NCI-H1092 treated with DMSO at 0.1 percent for 48 hours (cell line): ENCODE measurements at regions not wholly inside any gene's neighbourhood (a gene's known extent, or its start where the extent isn't known, plus 50 kb on each side); places are given as distances from the start of the nearest gene placed in this dataset.
"Not testable (repeated sequence)": the region's sequence is repeated elsewhere in the genome, so short reads cannot be mapped to it uniquely, and the experiment has no call there.

Experiments
- DNase-seq: peaks from one replicate; lab custom pipeline; 2025; lab: John Stamatoyannopoulos, UW

DNA sequence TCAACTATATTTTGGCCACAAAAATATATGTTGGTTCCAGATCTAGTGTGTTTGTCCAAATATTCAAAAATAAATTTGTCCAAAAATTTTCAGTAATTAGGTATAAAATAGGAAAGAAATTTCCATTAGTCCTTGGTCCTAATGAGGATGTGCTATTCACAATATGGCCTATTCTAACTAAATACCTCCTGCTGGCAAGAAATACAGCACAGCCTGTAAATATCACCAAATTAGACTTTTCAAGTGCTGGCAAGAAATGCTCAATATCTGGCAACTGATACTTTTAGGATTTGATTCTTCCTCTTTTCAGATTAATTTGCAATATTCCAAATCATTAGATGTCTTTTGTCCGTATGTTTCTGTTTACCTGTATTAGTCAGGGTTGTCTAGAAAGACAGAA, 1446.2 kb downstream of the LRFN5 start:
- no peak for DNase-seq

DNA sequence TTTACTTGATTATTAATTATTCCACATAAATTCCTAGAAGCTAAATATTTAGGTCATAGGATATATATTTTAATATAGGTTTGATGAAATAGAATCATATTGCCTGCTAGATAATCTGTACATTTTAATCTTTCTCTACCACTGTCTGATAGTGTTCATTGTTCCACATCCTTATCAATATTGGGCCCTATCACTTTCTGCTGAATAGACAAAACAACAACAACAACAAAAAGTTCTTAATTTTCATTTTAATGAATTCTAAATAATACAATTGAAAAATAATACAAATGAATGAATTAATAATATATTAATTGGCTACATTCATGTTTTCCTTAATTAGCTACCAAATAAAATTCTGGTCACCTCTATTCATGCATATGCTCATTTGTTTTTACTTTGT, 1437.2 kb downstream of the LRFN5 start:
- DNase-seq, result no peak

DNA sequence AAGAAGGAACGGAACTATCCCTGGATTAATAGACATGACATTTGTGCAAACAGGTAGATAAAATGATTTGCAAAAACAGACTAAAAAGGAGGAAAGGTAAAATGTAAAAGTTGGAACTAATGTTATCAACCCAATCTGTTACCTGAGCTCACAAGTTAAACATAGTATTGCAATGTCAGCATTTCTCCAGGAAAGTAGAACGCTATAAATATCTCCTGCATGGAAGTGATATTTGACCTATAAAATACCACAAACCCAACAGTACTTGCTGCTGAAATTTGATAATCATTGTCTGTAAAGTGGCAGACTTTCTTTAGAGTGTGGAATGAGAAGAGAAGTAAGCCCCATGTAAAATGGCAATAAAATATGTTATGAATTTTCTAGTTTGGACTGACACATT, 1435.7 kb downstream of the LRFN5 start:
- no peak for DNase-seq

DNA sequence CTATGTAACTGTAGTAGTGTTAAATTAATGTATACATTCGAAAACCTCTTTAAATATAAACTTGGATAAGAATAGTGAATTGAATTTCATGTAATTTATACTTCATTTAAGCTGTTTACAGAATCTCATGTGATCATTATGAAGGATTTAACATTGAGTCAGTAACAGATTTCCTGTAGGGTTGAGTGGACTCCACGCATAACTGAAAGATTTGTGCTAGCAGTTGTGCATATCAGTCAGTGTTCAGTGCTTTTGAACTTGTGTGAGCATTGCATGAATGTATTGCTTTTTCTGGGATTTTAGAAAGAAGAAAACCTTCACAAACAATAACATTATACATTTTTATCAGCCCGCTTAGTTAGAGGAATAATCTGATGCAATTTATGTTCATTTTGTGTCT, 1435.3 kb downstream of the LRFN5 start:
- DNase-seq, result no peak

DNA sequence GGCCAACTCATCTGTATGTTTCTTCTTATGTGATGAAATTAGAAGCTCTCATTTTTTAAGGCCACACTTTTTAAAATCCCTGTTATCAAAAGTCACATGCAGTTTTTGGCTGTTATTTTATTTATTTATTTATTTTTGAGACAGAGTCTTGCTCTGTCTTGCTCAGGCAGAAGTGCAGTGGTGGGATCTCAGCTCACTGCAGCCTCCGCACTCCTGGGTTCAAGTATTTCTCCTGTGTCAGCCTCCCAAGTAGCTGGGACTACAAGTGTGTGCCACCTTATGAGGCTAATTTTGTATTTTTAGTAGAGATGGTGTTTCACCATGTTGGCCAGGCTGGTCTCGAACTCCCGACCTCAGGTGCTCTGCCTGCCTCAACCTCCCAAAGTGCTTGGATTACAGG, 1434.5 kb downstream of the LRFN5 start:
- no peak for DNase-seq

DNA sequence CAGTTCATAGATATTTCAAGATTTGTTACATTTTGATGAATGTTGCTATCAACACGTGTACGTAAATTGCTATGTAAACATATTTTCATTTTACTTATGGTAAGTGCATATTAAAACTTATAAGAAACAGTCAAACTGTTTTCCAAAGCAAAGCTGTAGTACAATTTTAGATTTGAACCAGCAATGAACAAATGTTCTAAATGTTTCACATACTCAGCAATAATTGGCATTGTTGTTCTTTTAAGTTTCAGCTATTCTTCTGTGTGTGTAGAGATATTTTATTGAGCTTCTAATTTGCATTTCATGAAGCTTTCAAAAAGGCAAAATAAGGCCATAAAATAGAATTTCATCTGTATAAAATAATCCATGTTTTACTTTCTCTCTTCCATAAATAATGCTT, 1433.2 kb downstream of the LRFN5 start:
- DNase-seq, result no peak

DNA sequence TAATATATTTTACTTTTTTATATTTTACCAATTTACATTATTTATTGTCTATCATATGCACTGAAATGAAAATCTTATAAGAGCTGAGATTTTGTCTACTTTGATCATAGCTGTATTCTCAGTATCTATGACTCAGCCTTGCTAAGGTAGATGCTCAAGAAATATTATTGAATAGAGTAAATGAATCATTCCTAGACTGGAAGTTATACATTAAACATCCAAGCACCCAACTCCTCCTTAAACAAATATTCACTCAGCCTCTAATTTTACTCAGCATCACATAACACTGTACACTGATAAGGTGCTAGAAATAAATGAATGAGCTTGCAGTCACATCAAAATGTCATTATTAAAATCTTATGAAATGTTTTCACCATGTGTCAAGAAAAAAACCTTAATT, 1424.9 kb downstream of the LRFN5 start:
- DNase-seq, result no peak

DNA sequence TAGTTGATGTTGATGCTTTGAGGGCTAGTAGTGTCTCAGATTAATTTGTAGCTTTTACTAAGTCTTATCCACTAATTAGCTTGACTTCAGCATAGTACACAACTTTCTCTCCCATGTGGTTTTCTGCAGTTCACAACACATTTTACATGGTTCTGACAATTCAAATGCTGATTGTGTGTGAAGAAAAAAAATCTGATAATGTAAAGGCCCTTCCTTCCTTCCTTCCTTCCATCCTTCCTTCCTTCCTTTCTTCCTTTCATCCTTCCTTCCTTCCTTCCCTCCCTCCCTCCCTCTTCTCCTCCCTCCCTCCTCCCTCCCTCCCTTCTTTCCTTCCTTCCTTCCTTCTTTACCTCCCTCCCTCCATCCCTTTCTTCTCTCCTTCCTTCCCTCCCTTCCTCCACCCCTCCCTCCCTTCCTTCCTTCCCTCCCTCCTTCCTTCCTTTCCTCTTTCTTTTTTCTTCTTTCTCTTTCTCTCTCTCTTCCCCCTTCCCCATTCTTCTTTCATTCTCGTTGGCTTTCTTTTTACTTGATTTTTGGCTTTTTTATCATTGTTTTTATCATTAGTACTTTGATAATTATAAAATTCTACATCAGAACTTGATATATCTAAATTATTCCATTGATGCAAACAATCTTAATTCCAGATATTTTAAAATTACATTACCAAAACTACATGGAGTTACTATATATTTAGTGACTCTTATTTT, 1415.6 kb downstream of the LRFN5 start:
- DNase-seq, result no peak

DNA sequence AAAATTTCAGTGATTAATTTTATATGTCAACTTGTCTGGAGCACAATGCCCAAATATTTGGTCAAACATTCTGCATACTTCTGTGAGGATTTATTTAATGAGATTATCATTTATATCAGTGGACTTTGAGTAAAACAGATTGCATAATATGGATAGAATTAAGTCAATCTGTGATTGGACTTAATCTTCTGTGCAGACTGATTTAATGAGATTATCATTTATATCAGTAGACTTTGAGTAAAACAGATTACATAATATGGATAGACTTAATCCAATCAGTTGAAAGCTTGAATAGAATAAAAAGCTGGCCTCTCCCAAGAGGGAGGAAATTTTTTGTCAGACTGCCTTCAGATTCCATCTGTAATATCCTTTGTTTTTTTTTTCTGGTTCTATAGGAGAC, 1413.2 kb downstream of the LRFN5 start:
- DNase-seq, result no peak

DNA sequence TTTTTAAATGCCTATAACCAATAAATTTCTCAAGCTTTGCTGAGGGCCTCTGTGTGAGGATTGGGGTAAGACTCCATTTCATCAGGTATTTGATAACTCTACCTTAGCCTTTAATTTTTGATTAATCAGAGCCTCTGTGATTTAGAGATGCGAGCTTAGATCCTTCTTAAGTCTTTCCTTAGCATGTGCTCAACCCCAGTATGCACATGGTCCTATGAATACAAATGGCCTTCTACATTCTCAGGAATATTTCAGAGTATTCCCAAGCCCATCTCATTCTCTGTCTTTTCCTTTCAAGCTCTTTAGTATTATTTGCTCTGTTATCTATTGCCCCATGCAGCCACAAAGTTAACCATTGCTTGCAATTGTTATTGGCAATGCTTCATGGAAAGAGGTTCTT, 1407.7 kb downstream of the LRFN5 start:
- DNase-seq, result no peak

DNA sequence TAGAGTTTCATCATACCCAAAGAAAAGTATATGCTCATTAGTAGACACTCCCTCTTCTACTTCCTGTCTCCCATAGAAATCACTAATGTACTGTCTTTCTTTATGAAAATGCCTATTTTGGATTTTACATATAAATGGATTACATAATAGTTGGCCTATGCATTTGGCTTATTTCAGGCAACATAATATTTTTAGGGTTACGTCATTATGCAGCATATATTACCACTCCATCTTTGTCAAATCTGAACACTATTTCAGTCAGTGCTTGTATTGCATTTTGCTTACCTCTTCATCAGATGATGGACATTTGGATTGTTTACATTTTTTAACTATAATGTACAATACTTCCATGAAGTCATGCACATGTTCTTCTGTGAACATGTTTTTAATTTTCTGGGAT, 1406.1 kb downstream of the LRFN5 start:
- DNase-seq, result no peak

DNA sequence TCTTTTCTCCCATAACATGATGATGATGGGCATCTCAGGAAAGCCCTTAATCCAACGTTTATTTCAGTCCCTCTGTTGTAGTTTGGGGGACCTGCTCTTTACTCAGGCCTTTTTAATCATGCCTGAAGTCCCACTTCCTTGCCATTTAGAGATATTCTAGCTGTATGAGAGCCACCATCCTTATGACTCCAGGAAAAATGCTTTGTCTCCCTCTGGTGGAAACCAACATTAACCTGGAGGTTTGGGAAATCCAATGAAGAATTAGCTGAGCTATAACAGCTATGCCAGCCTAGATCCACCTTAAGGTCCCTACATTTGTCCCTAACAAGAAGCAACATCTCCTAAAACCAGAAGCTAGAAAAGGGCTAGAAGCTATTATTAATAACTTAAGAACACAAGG, 1399.1 kb downstream of the LRFN5 start:
- DNase-seq, result no peak

DNA sequence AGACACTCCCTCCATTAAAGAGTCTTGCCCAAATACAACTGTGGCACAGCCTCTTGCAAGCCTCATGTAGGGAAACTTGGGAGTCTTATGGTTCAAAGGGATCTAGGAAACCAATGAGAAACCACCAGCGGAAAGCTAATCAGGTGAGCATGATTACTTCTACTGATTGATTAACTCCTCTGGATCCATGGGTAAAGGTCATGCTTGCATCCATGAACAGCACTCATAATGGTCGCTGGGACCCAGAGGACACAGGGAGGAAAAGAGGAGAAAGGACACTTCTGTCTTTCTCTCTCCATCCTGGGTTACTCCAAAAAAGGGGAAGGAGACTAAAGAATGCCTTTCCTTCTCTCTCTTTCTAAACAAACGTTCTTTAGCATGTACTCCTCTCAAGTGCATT, 1397.2 kb downstream of the LRFN5 start:
- no peak for DNase-seq

DNA sequence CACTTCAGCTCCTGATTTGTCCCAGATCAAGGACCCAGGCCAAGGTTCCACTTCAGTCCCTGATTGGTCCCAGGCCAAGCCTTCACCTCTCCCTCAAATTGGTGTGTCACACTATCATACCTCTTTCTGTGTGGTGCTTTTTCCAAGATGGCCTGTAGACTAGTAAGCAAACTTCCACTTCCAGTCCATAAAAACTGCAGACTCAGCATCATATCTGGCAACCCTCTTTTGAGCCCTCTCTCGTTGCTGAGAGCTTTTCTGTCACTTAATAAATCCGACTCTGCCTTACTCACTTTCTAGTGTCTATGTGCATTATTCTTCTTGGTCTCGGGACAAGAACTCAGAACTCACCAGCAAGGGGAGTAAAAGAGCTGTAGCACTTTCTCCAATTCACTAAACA, 1395.1 kb downstream of the LRFN5 start:
- no peak for DNase-seq

DNA sequence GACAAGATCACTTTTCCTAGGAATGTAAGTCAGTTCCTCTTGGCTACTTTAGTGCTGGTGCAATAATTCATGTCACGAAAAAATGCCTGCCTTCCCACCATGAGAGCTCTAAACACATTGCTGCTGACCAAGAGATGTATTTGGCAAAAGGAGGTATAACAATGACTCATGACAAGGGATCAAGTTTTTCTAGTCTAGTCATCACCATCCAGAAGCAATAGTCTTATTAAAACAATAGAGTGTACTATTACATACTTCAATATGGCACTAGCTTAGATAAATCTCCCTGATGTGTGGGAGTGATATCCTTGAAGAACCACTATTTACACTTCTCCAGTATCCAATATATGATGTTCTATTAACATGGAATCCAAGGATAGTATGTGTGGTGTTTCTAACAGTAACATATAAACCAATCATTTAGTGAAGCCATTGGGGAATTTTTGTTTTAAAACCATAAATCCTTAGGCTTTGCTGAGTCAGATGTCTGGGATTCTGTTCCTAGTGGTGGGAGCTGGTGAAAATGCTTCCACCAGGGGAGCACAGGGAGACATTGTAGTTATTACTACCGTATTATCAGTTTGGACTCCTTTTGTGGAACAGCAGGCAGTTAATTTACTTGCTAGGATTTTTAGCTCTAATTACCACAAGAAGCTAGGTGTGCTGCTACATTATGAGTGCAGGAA, 1387.5 kb downstream of the LRFN5 start:
- DNase-seq, result no peak

DNA sequence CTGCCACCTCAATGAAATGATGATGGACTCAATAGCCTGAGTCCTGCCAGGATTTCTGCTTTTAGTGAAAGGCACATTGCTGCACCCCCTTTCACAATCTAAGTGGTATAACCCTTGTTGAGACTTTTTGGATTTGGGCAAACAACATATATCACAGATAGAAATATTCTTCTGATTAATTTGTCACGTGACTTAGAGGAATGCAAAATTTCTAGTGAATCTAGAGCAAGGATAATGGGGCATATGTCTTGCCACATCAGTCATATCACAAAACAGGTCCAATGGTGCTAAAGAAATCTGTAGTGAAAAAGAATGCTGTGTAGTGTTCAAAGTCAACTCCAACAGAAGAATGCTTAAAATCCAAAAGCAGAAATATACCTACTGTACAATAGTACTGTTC, 1386.3 kb downstream of the LRFN5 start:
- DNase-seq, result no peak

DNA sequence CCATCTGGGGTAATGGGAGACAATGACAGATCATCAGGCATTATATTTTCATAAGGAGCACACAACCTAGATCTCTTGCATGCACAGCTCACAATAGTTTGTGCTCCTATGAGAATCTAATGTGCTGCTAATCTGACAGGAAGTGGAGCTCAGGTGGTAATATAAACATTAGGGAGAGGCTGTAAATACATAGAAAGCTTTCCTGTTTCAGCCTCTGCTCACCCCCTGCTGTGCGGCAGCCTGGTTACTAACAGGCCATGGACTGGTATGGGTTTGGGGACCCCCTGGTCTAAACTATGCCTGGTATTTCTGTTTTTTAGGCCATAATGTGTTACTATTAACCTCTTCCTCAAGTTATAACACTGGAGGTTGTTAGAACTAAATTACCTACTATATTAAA, 1373.7 kb downstream of the LRFN5 start:
- no peak for DNase-seq

DNA sequence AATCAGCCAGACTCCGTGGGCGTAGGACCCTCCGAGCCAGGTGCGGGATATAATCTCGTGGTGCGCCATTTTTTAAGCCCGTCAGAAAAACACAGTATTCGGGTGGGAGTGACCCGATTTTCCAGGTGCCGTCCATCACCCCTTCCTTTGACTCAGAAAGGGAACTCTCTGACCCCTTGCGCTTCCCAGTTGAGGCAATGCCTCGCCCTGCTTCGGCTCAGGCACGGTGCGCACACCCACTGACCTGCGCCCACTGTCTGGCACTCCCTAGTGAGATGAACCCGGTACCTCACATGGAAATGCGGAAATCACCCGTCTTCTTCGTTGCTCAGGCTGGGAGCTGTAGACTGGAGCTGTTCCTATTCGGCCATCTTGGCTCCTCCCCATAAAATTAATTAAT, 1366.5 kb downstream of the LRFN5 start:
- DNase-seq, result not testable (repeated sequence)

DNA sequence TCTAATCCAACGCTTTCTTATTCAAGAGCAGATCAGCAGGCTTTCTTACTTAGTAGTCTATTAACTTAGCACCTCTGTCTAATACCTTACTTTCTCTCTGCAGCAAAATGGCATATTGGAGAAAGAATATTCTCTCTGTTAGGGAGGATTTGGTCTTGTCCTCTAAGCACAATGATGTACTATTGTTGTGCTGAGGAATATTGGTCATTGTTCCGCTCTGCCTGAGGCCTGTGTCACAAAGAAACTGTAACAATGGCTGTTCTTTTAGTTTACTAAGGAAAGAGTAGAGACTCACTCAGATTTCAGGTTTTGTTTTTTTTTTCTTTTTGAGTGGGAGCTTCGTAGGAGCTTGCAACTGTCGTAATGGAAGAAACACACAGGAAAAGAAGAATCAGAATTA, 1358.8 kb downstream of the LRFN5 start:
- DNase-seq, result no peak

DNA sequence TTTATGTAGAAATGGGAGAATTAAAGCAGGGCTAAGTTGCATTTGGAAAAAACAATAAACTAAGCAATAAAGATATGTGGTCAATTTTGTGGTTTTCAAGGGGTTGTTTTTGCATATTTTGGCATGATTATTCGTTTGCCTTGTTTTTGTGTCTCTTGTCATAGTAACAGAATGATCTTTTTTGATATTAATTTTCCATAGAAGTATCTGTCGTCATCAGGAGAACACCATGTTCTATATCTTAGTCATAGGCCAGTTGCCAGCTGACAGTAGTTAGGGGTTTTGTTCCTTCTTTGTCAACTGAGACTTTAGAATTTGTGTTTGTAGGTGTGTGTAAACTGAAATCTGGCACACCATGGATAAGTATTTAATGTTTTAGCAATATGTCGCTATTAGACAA, 1354.8 kb downstream of the LRFN5 start:
- no peak for DNase-seq

DNA sequence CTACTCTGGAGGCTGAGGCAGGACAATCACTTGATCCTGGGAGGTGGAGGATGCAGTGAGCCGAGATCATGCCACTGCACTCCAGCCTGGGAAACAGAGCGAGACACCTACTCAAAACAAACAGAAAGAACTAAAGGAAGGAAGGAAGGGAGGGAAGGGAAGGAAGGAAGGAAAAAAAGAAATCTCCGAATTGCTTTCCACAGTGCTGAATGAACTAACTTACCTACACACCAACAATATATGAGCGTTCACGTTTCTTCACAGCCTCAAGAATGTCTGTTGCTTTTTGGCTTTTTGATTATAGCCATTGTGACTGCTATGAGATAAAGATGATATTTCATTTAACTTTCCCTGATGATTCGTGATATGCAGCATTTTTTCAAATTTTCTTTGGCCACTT, 1343.7 kb downstream of the LRFN5 start:
- DNase-seq, result no peak

DNA sequence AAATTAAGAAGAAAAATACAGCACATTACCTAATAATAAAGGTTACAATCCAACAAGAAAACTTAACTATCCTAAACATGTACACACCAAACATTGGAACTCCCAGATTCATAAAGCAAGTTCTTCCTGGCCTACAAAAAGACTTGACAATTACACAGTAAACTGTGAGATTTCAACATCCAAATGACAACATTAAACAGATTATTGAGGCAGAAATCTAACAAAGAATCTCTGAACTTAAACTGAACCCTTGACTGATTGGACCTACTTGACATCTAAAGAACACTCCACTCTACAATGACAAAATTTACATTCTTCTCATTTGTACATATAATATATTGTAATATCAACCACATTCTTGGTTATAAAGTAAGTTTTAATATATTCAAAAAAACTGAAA, 1341.3 kb downstream of the LRFN5 start:
- no peak for DNase-seq

DNA sequence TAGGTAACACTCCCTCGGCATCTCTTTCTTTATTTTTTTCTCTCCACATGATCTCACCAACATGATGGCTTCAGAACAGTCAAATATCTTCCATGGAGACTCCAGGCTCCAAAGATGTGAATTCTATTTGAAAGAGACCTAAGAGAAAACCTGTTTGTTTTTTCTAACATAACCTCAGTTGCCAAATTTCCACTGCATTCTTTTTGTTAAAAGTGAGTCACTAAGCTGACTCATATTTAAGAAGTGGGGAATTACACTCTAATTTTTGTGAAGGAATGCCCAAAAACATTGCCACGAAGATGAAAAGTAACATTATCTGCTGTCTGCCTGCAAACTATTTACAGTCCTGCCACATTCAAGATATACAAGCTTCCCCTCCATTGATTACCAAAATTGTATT, 1337.6 kb downstream of the LRFN5 start:
- DNase-seq, result no peak

DNA sequence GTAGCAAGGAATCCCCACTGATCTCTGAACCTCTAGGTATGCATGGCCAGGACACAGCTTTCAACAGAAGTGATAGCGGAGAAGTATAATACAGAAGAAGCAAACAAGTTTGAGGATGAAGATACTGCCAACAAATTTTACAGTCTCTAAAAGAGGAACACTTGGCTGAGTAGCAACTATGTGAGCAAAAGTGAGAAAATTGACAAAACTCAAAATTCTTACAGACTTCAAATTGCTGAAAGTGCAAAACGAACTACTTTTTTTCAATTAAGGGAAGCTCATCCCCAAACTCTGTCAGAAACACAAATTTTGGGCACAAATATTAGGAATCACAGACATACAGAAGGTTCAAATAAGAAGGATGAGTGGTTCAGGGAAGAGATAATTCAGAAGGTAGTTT, 1324.6 kb downstream of the LRFN5 start:
- no peak for DNase-seq
